Tibial artery (tissue), 4 donors: ENCODE measurements at regions not wholly inside any gene's neighbourhood (a gene's known extent, or its start where the extent isn't known, plus 50 kb on each side); places are given as distances from the start of the nearest gene placed in this dataset.

Experiments
- DNase-seq, 2 donors: peaks; one replicate each; pipeline ENCODE4 v3.0.0-alpha.2; 2019
- H3K27ac ChIP-seq, 2 donors: fragments of 200-600 bp; sonication (generic) in 1 of 2; 1 replicate in 1 of 2; 2 replicates in 1 of 2; pipeline ENCODE4 v1.5.1; 2018 to 2019; ENCODE audit warnings: mild to moderate bottlenecking in 1 of 2
- H3K27me3 ChIP-seq, 2 donors: fragments of 200-600 bp; sonication (generic) in 1 of 2; one replicate each; pipeline versions ENCODE4 v1.5.1 to v1.6.0; 2016 to 2019
- H3K36me3 ChIP-seq, 3 donors: fragments of 200-600 bp; sonication (generic) in 2 of 3; one replicate each; pipeline ENCODE4 v1.5.1; 2016 to 2019; ENCODE audit warnings: mild to moderate bottlenecking in 2 of 3
- H3K4me1 ChIP-seq, 4 donors: fragments of 200-600 bp; sonication (generic) in 2 of 4; 1 replicate in 3 of 4; 2 replicates in 1 of 4; pipeline ENCODE4 v1.5.1; 2016 to 2019
- H3K4me3 ChIP-seq, 2 donors: fragments of 200-600 bp; sonication (generic) in 1 of 2; 1 replicate in 1 of 2; 2 replicates in 1 of 2; pipeline ENCODE4 v1.5.1; 2018 to 2019; ENCODE audit warnings: mild to moderate bottlenecking in 2 of 2
- H3K9me3 ChIP-seq, 3 donors: fragments of 200-600 bp; sonication (generic) in 1 of 3; one replicate each; pipeline ENCODE4 v1.5.1; 2016 to 2019
- intact Hi-C: fragments of 100-400 bp; cut with DNase I; formaldehyde crosslinking; loops from one replicate; pipeline ENCODE4 v1.15.0; 2023; ENCODE audit warnings: low total_unique reads
- TF ChIP-seq, protein P1 (sequence below), 2 experiments: fragments of 200-600 bp in 1 of 2; fragments of 450-650 bp in 1 of 2; IDR thresholded peaks; one replicate each; pipeline ENCODE4 v1.5.1; 2017 to 2019; ENCODE audit warnings: antibody characterized with exemption in 2 of 2, mild to moderate bottlenecking in 1 of 2, moderate library complexity in 1 of 2

GRCh38 chr9:109937861-109938453 lies 158.0 kb downstream of the PALM2AKAP2 start:
- peaks cover 0 to 8% (median 3%) of the 10 kb centered on the region in 3 donors for H3K36me3 ChIP-seq
- TF ChIP-seq, protein P1, sequence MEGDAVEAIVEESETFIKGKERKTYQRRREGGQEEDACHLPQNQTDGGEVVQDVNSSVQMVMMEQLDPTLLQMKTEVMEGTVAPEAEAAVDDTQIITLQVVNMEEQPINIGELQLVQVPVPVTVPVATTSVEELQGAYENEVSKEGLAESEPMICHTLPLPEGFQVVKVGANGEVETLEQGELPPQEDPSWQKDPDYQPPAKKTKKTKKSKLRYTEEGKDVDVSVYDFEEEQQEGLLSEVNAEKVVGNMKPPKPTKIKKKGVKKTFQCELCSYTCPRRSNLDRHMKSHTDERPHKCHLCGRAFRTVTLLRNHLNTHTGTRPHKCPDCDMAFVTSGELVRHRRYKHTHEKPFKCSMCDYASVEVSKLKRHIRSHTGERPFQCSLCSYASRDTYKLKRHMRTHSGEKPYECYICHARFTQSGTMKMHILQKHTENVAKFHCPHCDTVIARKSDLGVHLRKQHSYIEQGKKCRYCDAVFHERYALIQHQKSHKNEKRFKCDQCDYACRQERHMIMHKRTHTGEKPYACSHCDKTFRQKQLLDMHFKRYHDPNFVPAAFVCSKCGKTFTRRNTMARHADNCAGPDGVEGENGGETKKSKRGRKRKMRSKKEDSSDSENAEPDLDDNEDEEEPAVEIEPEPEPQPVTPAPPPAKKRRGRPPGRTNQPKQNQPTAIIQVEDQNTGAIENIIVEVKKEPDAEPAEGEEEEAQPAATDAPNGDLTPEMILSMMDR (IDR thresholded peaks at IDR 0.05): no peak
- DNase-seq: no peak
- no peak overlapping the region for H3K27ac ChIP-seq
- no peaks in the 10 kb centered on the region for H3K9me3 ChIP-seq
- intact Hi-C loops: no loop called here
- H3K27me3 ChIP-seq: no peaks in the 10 kb centered on the region
- no peak overlapping the region for H3K4me3 ChIP-seq
- peaks cover 0 to 14% (median 0%) of the 10 kb centered on the region in 4 donors for H3K4me1 ChIP-seq

- intact Hi-C loops: no loop called here
These were observed 159.8 kb downstream of the PALM2AKAP2 start for GRCh38 chr9:109939698-109940342.

DNA sequence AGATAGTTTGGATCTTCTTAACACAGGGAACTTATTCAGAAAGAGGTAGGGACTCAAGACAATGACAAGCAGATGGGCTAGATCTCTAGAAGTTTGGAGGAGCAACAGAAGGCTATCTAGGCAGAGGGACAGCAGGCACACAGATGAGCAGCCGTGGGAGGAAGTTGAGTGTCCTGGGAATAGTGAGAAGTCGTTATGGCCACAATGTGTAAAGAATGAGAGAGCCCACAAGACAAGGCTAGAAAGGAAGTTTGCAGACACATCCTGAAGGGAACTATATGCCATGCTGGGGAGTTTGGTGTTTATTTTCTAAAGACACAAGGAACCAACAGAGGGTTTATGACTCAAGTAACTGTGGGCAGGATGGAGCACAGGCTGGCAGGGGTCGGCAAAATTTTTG lies 160.6 kb downstream of the PALM2AKAP2 start:
- Histone ChIP-seq H3K27ac (no peak overlapping the region), H3K27me3 (no peaks in the 10 kb centered on the region), H3K4me3 (no peak overlapping the region), H3K36me3 (peaks cover 0 to 11% (median 3%) of the 10 kb centered on the region in 3 donors), H3K4me1 (peaks cover 0 to 2% (median 0%) of the 10 kb centered on the region in 4 donors), H3K9me3 (no peaks in the 10 kb centered on the region)
- TF ChIP-seq, protein P1 (IDR thresholded peaks at IDR 0.05): no peak
- DNase-seq: no peak
- intact Hi-C loops: no loop called here

More at GRCh38 chr9:109939698-109940342, 159.8 kb downstream of the PALM2AKAP2 start:
- H3K36me3 ChIP-seq: peaks cover 0 to 11% (median 3%) of the 10 kb centered on the region in 3 donors
- TF ChIP-seq, protein P1 (IDR thresholded peaks at IDR 0.05): no peak
- no peaks in the 10 kb centered on the region for H3K9me3 ChIP-seq
- no peak for DNase-seq
- no peak overlapping the region for H3K4me3 ChIP-seq
- H3K27ac ChIP-seq: no peak overlapping the region
- H3K4me1 ChIP-seq: peaks cover 0 to 9% (median 0%) of the 10 kb centered on the region in 4 donors
- H3K27me3 ChIP-seq: no peaks in the 10 kb centered on the region

DNA sequence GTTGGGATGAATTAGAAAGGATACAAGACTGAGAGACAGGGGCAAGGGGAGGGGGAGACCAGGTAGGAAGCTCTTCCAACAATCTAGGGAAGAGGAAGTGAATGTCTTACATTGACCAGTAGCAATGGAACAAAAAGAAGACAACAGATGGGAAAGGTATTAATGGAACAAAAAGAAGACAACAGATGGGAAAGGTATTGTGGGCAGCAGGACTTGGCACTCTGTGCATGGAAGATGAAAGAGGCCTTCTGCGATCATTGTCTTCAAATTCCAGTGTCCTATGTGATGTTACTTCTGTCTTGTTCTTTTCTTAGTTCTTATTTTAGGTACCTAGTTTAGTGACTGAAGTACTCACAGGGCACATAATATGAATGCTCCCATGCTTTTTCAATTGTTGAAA lies 161.8 kb downstream of the PALM2AKAP2 start:
- Histone ChIP-seq H3K4me3 (no peak overlapping the region), H3K4me1 (no peaks in the 10 kb centered on the region), H3K27me3 (no peaks in the 10 kb centered on the region), H3K27ac (no peak overlapping the region), H3K36me3 (peaks cover 0 to 11% (median 3%) of the 10 kb centered on the region in 3 donors), H3K9me3 (no peaks in the 10 kb centered on the region)
- TF ChIP-seq, protein P1 (IDR thresholded peaks at IDR 0.05): no peak
- DNase-seq: no peak
- intact Hi-C loops: no loop called here

GRCh38 chr9:109945573-109945972 lies 165.6 kb downstream of the PALM2AKAP2 start:
- DNase-seq: no peak
- no peak overlapping the region for H3K27ac ChIP-seq
- H3K9me3 ChIP-seq: no peaks in the 10 kb centered on the region
- H3K4me3 ChIP-seq: no peak overlapping the region
- no peaks in the 10 kb centered on the region for H3K27me3 ChIP-seq
- intact Hi-C loops: no loop called here
- H3K36me3 ChIP-seq: peaks cover 0 to 11% (median 3%) of the 10 kb centered on the region in 3 donors
- TF ChIP-seq, protein P1 (IDR thresholded peaks at IDR 0.05): no peak
- H3K4me1 ChIP-seq: no peaks in the 10 kb centered on the region
